ENCODE measurements at regions not wholly inside any gene's neighbourhood (a gene's known extent, or its start where the extent isn't known, plus 50 kb on each side); places are given as distances from the start of the nearest gene placed in this dataset.

DNA sequence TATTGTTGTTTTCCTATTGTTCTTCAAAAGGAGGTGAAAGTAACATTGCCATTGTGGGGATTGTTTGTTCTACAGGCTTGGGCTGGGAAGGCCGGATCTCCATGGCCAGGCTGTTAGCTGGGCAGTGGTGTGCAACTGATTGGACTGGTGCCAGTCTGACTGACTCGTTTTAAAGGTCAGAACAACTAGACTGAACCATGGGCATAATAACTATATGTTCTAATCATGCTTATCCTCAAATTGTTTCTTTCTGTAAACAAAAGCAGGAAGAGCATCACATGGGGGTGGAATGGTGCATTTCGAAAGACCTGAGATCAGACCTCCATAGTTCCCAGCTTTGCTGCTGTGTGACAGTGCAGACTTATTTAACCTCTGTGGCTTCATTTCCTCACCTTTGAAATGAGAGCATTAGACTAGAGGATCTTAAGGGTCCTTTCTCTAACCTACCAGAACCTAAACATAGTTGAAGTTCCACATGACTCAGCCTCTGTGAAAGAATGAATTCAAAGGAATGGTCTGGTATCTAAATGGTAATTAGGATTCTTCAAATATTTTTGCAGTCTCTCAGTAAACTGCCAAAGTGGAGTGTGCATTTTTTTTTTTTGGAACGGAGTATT is 66.7 kb upstream of the PGRMC2 start:
- TF ChIP-seq, protein P1, sequence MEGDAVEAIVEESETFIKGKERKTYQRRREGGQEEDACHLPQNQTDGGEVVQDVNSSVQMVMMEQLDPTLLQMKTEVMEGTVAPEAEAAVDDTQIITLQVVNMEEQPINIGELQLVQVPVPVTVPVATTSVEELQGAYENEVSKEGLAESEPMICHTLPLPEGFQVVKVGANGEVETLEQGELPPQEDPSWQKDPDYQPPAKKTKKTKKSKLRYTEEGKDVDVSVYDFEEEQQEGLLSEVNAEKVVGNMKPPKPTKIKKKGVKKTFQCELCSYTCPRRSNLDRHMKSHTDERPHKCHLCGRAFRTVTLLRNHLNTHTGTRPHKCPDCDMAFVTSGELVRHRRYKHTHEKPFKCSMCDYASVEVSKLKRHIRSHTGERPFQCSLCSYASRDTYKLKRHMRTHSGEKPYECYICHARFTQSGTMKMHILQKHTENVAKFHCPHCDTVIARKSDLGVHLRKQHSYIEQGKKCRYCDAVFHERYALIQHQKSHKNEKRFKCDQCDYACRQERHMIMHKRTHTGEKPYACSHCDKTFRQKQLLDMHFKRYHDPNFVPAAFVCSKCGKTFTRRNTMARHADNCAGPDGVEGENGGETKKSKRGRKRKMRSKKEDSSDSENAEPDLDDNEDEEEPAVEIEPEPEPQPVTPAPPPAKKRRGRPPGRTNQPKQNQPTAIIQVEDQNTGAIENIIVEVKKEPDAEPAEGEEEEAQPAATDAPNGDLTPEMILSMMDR (conservative IDR thresholded peaks at IDR 0.05; ENCODE audit: low read length): no peak
- no peak for TF ChIP-seq EZH2phosphoT487 (IDR thresholded peaks at IDR 0.05; ENCODE audit: borderline replicate concordance, low read depth, low read length)
- Histone ChIP-seq H3K27ac (ENCODE audit: low read depth, low read length, poor library complexity, severe bottlenecking) (no peak overlapping the region), H2AFZ (ENCODE audit: low read length) (no peak overlapping the region), H3K4me1 (ENCODE audit: insufficient read depth, low read length, poor library complexity, severe bottlenecking) (no peaks in the 10 kb centered on the region), H4K20me1 (ENCODE audit: insufficient read depth, low read length) (no peaks in the 10 kb centered on the region), H3K9me2 (ENCODE audit: insufficient read depth, low read length) (no peaks in the 10 kb centered on the region), H3K4me3 (ENCODE audit: low read depth, low read length, poor library complexity, severe bottlenecking) (no peak overlapping the region), H3K36me3 (ENCODE audit: insufficient read depth, low read length) (no peaks in the 10 kb centered on the region), H3K4me2 (ENCODE audit: low read length) (no peak overlapping the region), H3K9me3 (ENCODE audit: low read length) (no peaks in the 10 kb centered on the region), H3K79me2 (ENCODE audit: insufficient read depth, low read depth, low read length) (no peaks in the 10 kb centered on the region)
- intact Hi-C loops (cut with micrococcal nuclease; ENCODE audit: unreplicated experiment): no loop called here
- DNase-seq (ENCODE audit: low spot score): no peak
- POLR2A ChIA-PET: interaction anchor here (0.6 kb wide), 1 partner anchor 23 kb away, joined by 3 read pairs; no protein-coding TSS in a partner anchor
- CTCF ChIA-PET (ENCODE audit: unreplicated experiment): no interaction called here
- BruUV-seq (replicated peaks): no TSS peak

DNA sequence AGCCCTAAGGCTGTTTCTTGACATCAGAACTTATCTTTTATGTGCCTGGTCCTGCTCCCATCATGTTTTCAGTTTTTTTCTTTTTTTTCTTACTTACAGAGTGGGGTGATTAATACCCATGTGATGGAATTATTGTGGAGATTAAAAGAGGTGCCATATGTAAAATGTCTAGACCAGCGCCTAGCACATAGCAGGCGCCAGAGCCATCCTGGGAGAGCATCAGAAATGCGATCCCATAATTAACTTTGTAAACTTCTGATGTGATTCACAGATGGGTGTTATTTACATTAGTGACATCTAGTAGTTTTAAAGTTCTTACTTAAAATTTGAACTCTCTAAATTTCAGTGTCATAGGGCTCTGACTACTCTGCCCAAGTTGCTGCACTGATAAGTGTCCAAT is 66.2 kb upstream of the PGRMC2 start:
- no peaks in the 10 kb centered on the region for H3K4me1 ChIP-seq (ENCODE audit: insufficient read depth, low read length, poor library complexity, severe bottlenecking)
- CTCF ChIA-PET (ENCODE audit: unreplicated experiment): no interaction called here
- no peak overlapping the region for H3K4me2 ChIP-seq (ENCODE audit: low read length)
- H3K36me3 ChIP-seq (ENCODE audit: insufficient read depth, low read length): no peaks in the 10 kb centered on the region
- H3K27ac ChIP-seq (ENCODE audit: low read depth, low read length, poor library complexity, severe bottlenecking): no peak overlapping the region
- no peak for TF ChIP-seq EZH2phosphoT487 (IDR thresholded peaks at IDR 0.05; ENCODE audit: borderline replicate concordance, low read depth, low read length)
- TF ChIP-seq, protein P1 (conservative IDR thresholded peaks at IDR 0.05; ENCODE audit: low read length): no peak
- H3K79me2 ChIP-seq (ENCODE audit: insufficient read depth, low read depth, low read length): no peaks in the 10 kb centered on the region
- no peaks in the 10 kb centered on the region for H4K20me1 ChIP-seq (ENCODE audit: insufficient read depth, low read length)
- no peaks in the 10 kb centered on the region for H3K9me2 ChIP-seq (ENCODE audit: insufficient read depth, low read length)
- intact Hi-C loops (cut with micrococcal nuclease; ENCODE audit: unreplicated experiment): no loop called here
- POLR2A ChIA-PET: no interaction called here
- BruUV-seq (replicated peaks): no TSS peak
- DNase-seq (ENCODE audit: low spot score): no peak
- H3K4me3 ChIP-seq (ENCODE audit: low read depth, low read length, poor library complexity, severe bottlenecking): no peak overlapping the region
- H2AFZ ChIP-seq (ENCODE audit: low read length): no peak overlapping the region
- no peaks in the 10 kb centered on the region for H3K9me3 ChIP-seq (ENCODE audit: low read length)

DNA sequence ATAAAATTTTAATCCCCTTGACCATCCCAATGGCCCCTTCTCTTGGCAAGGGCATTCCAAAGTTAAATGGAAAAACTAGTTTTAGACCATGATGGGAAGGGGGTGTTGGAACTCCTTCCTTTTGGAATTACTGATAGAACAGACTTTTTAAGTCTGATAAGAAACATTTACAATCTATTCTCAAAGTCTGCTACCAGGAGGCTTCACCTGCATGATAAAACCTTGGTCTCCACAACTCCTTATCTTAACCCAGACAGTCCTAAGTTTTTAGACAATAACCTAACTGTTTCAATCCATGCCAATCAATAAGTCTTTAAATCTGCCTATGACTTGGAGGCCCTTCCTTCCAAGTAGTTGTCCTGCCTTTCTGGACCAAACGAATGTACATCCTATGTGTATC is 63.9 kb upstream of the PGRMC2 start:
- BruUV-seq (replicated peaks): no TSS peak
- intact Hi-C loops (cut with micrococcal nuclease; ENCODE audit: unreplicated experiment): no loop called here
- H3K27ac ChIP-seq (ENCODE audit: low read depth, low read length, poor library complexity, severe bottlenecking): no peak overlapping the region
- no peak overlapping the region for H3K4me3 ChIP-seq (ENCODE audit: low read depth, low read length, poor library complexity, severe bottlenecking)
- no peak for DNase-seq (ENCODE audit: low spot score)
- no peak overlapping the region for H2AFZ ChIP-seq (ENCODE audit: low read length)
- no peak for TF ChIP-seq EZH2phosphoT487 (IDR thresholded peaks at IDR 0.05; ENCODE audit: borderline replicate concordance, low read depth, low read length)
- TF ChIP-seq, protein P1 (conservative IDR thresholded peaks at IDR 0.05; ENCODE audit: low read length): no peak
- no peaks in the 10 kb centered on the region for H4K20me1 ChIP-seq (ENCODE audit: insufficient read depth, low read length)
- no peaks in the 10 kb centered on the region for H3K9me3 ChIP-seq (ENCODE audit: low read length)
- H3K36me3 ChIP-seq (ENCODE audit: insufficient read depth, low read length): no peaks in the 10 kb centered on the region
- no peaks in the 10 kb centered on the region for H3K9me2 ChIP-seq (ENCODE audit: insufficient read depth, low read length)
- H3K4me2 ChIP-seq (ENCODE audit: low read length): no peak overlapping the region
- POLR2A ChIA-PET: no interaction called here
- H3K79me2 ChIP-seq (ENCODE audit: insufficient read depth, low read depth, low read length): no peaks in the 10 kb centered on the region
- H3K4me1 ChIP-seq (ENCODE audit: insufficient read depth, low read length, poor library complexity, severe bottlenecking): no peaks in the 10 kb centered on the region
- CTCF ChIA-PET (ENCODE audit: unreplicated experiment): no interaction called here
